Left cardiac atrium (tissue), 4 donors: ENCODE measurements at regions not wholly inside any gene's neighbourhood (a gene's known extent, or its start where the extent isn't known, plus 50 kb on each side); places are given as distances from the start of the nearest gene placed in this dataset.
"Not testable (repeated sequence)": the region's sequence is repeated elsewhere in the genome, so short reads cannot be mapped to it uniquely, and the experiment has no call there.

Experiments
- ATAC-seq, 2 donors: fragments of 200-7000 bp; cut with Tn5 transposase; one replicate each; pipeline ENCODE4 v1.9.1; 2020; ENCODE audit warnings: mild to moderate bottlenecking in 2 of 2, moderate library complexity in 2 of 2
- DNase-seq: peaks from one replicate; pipeline ENCODE4 v3.0.0-alpha.2; 2020
- intact Hi-C, 2 donors: fragments of 100-400 bp; cut with DNase I; formaldehyde crosslinking; loops; one replicate each; pipeline versions ENCODE4 v1.14.1 to v1.15.1; 2022 to 2023
- donor health status: DM: no; HTN: yes; CAD: no.
- donor health status: DM: no; HTN: yes; CAD: no; lungs with severe emphysema.
- donor health status: DM: yes; HTN: yes; CAD: no.
- donor health status: Dilated cardiomyopathy.

GRCh38 chr18:2244641-2245040 is 326.7 kb downstream of the METTL4 start:
- ATAC-seq (no peak), DNase-seq (no peak)
- intact Hi-C loops, result no loop called here

GRCh38 chr18:2247101-2247500 is 324.2 kb downstream of the METTL4 start:
- not testable (repeated sequence) for ATAC-seq

GRCh38 chr18:2254977-2255376 is 316.3 kb downstream of the METTL4 start:
- intact Hi-C loops, result no loop called here
- DNase-seq, result no peak

More at GRCh38 chr18:2247101-2247500, 324.2 kb downstream of the METTL4 start:
- intact Hi-C loops, DNase-seq: not testable (repeated sequence)

GRCh38 chr18:2256577-2256976 is 314.7 kb downstream of the METTL4 start:
- intact Hi-C loops, result no loop called here
- DNase-seq (no peak), ATAC-seq (no peak)

More at GRCh38 chr18:2254977-2255376, 316.3 kb downstream of the METTL4 start:
- ATAC-seq, result no peak

GRCh38 chr18:2258954-2259353 is 312.4 kb downstream of the METTL4 start:
- DNase-seq (no peak), ATAC-seq (no peak)
- intact Hi-C loops, result no loop called here

- intact Hi-C loops, result no loop called here
- ATAC-seq (no peak), DNase-seq (no peak)
Measured at GRCh38 chr18:2263303-2263890, 307.9 kb downstream of the METTL4 start.

- intact Hi-C loops, result no loop called here
- no peak for DNase-seq
- no peak for ATAC-seq
Measured at GRCh38 chr18:2274613-2275012, 296.7 kb downstream of the METTL4 start.

GRCh38 chr18:2281086-2281485 is 290.2 kb downstream of the METTL4 start:
- no peak for DNase-seq
- ATAC-seq, result no peak
- intact Hi-C loops, result no loop called here

- DNase-seq (no peak), ATAC-seq (no peak)
- intact Hi-C loops, result no loop called here
Measured at GRCh38 chr18:2281523-2282199, 289.6 kb downstream of the METTL4 start.

- intact Hi-C loops, result no loop called here
- ATAC-seq, result no peak
Measured at GRCh38 chr18:2293109-2293839, 278.0 kb downstream of the METTL4 start.

GRCh38 chr18:2301316-2301715 is 270.0 kb downstream of the METTL4 start:
- DNase-seq (no peak), ATAC-seq (no peak)
- intact Hi-C loops, result no loop called here

More at GRCh38 chr18:2293109-2293839, 278.0 kb downstream of the METTL4 start:
- DNase-seq, result no peak

- intact Hi-C loops, result no loop called here
- ATAC-seq (no peak), DNase-seq (no peak)
Measured at GRCh38 chr18:2302012-2302411, 269.3 kb downstream of the METTL4 start.

- ATAC-seq (no peak), DNase-seq (no peak)
- intact Hi-C loops, result no loop called here
Measured at GRCh38 chr18:2302628-2303516, 268.4 kb downstream of the METTL4 start.

- ATAC-seq (peak in 1 of 2 donors; percentile 54), DNase-seq (no peak)
- intact Hi-C loops, result no loop called here
Measured at GRCh38 chr18:2303517-2304238, 267.6 kb downstream of the METTL4 start.

- intact Hi-C loops, result no loop called here
- peak in 1 of 2 donors; percentile 83 for ATAC-seq
- no peak for DNase-seq
Measured at GRCh38 chr18:2304378-2305175, 266.7 kb downstream of the METTL4 start.

GRCh38 chr18:2306606-2307005 is 264.7 kb downstream of the METTL4 start:
- ATAC-seq (no peak), DNase-seq (no peak)
- intact Hi-C loops, result no loop called here

- intact Hi-C loops, result no loop called here
- DNase-seq (no peak), ATAC-seq (no peak)
Measured at GRCh38 chr18:2310886-2311285, 260.4 kb downstream of the METTL4 start.

- ATAC-seq (no peak), DNase-seq (no peak)
- intact Hi-C loops, result no loop called here
Measured at GRCh38 chr18:2312440-2312839, 258.9 kb downstream of the METTL4 start.
